Mesendoderm (in vitro differentiated cells): ENCODE measurements at regions not wholly inside any gene's neighbourhood (a gene's known extent, or its start where the extent isn't known, plus 50 kb on each side); places are given as distances from the start of the nearest gene placed in this dataset.
"Not testable (repeated sequence)": the region's sequence is repeated elsewhere in the genome, so short reads cannot be mapped to it uniquely, and the experiment has no call there.

Experiments used
- DNase-seq: peaks from one replicate; pipeline ENCODE4 v3.0.0; 2013
- H2AK5ac ChIP-seq: 2 replicates; pipeline ENCODE4 v1.6.1; 2013; ENCODE audit warnings: low read length, inconsistent platforms
- H2BK120ac ChIP-seq: 2 replicates; pipeline ENCODE4 v1.6.1; 2013; ENCODE audit warnings: low read depth, mild to moderate bottlenecking, low read length, moderate library complexity, mixed read lengths
- H2BK15ac ChIP-seq: replicated peaks from 2 replicates; pipeline ENCODE4 v1.6.1; 2013; ENCODE audit warnings: low read depth, mild to moderate bottlenecking, moderate library complexity
- H2BK5ac ChIP-seq: 2 replicates; pipeline ENCODE4 v1.6.1; 2013; ENCODE audit warnings: low read length, inconsistent platforms
- H3K18ac ChIP-seq: 2 replicates; pipeline ENCODE4 v1.6.1; 2013; ENCODE audit warnings: mild to moderate bottlenecking, low read length, mixed read lengths
- H3K23ac ChIP-seq: one replicate; pipeline ENCODE4 v1.6.1; 2013; ENCODE audit warnings: low read length
- H3K27ac ChIP-seq: 2 replicates; pipeline ENCODE4 v1.5.1; 2013; ENCODE audit warnings: low read depth, mild to moderate bottlenecking, inconsistent platforms, low read length, moderate library complexity
- H3K27me3 ChIP-seq: 2 replicates; pipeline ENCODE4 v1.6.1; 2013; ENCODE audit warnings: low read length, control low read depth, mild to moderate bottlenecking, inconsistent platforms; ENCODE audit not compliant: insufficient read depth, poor library complexity
- H3K36me3 ChIP-seq: 2 replicates; pipeline ENCODE4 v1.6.1; 2013; ENCODE audit warnings: low read length, inconsistent platforms; ENCODE audit not compliant: control insufficient read depth, insufficient read depth
- H3K4ac ChIP-seq: one replicate; pipeline ENCODE4 v1.6.1; 2013; ENCODE audit warnings: low read depth, mild to moderate bottlenecking, low read length, moderate library complexity
- H3K4me1 ChIP-seq: 2 replicates; pipeline ENCODE4 v1.6.1; 2013; ENCODE audit warnings: low read depth, low read length, inconsistent platforms; ENCODE audit not compliant: control insufficient read depth
- H3K4me2 ChIP-seq: 2 replicates; pipeline ENCODE4 v1.6.1; 2013; ENCODE audit warnings: low read length
- H3K4me3 ChIP-seq: 2 replicates; pipeline ENCODE4 v1.5.1; 2013; ENCODE audit warnings: mild to moderate bottlenecking, low read length
- H3K56ac ChIP-seq: one replicate; pipeline ENCODE4 v1.6.1; 2013; ENCODE audit warnings: low read length
- H3K79me1 ChIP-seq: 2 replicates; pipeline ENCODE4 v1.6.1; 2013; ENCODE audit warnings: low read length, inconsistent platforms
- H3K79me2 ChIP-seq: 2 replicates; pipeline ENCODE4 v1.6.1; 2013; ENCODE audit warnings: mild to moderate bottlenecking, low read length; ENCODE audit not compliant: control insufficient read depth, insufficient read depth
- H3K9ac ChIP-seq: 2 replicates; pipeline ENCODE4 v1.6.1; 2013; ENCODE audit warnings: low read length, inconsistent platforms
- H4K5ac ChIP-seq: one replicate; pipeline ENCODE4 v1.6.1; 2013; ENCODE audit warnings: low read length
- H4K8ac ChIP-seq: one replicate; pipeline ENCODE4 v1.6.1; 2013; ENCODE audit warnings: low read depth, mild to moderate bottlenecking, control low read depth, low read length, moderate library complexity
- WGBS: extraction: QIAGEN DNeasy Blood & Tissue Kit; methylation state at CpG from one replicate; pipeline ENCODE4 v1.1.7; 2013; ENCODE audit warnings: low lambda C conversion rate, missing lambda C conversion rate; ENCODE audit not compliant: insufficient coverage; ENCODE audit errors: extremely low coverage; 5-methylcytosine and 5-hydroxymethylcytosine counted together

- no peak overlapping the region for H2BK5ac ChIP-seq
- no peak overlapping the region for H3K4ac ChIP-seq
- no peak overlapping the region for H2BK120ac ChIP-seq
- no peaks in the 10 kb centered on the region for H3K4me1 ChIP-seq
- H3K9ac ChIP-seq = no peak overlapping the region
- H3K4me3 ChIP-seq = no peak overlapping the region
- H3K27me3 ChIP-seq = no peaks in the 10 kb centered on the region
- H4K5ac ChIP-seq = no peak overlapping the region
- no CpG with 5 or more reads among the region's 3 CpGs for WGBS
- no peak overlapping the region for H2AK5ac ChIP-seq
- no peak overlapping the region for H4K8ac ChIP-seq
- no peaks in the 10 kb centered on the region for H3K79me2 ChIP-seq
- no peak for DNase-seq
- H3K36me3 ChIP-seq = no peaks in the 10 kb centered on the region
- H3K4me2 ChIP-seq = no peak overlapping the region
- H3K79me1 ChIP-seq = no peaks in the 10 kb centered on the region
- H3K18ac ChIP-seq = no peak overlapping the region
- H3K23ac ChIP-seq = no peak overlapping the region
- no peak overlapping the region for H3K56ac ChIP-seq
- H2BK15ac ChIP-seq = no peak overlapping the region
- no peak overlapping the region for H3K27ac ChIP-seq
Measured at GRCh38 chr10:34895977-34896376, 80.9 kb upstream of the PARD3 start.

GRCh38 chr10:34895046-34895445, 80.0 kb upstream of the PARD3 start:
- not testable (repeated sequence) for H3K36me3 ChIP-seq, H3K4me2 ChIP-seq, H2AK5ac ChIP-seq, H3K4me1 ChIP-seq, H4K5ac ChIP-seq, H3K9ac ChIP-seq, H3K4ac ChIP-seq, H3K4me3 ChIP-seq, H3K23ac ChIP-seq, H2BK120ac ChIP-seq, H3K27ac ChIP-seq, H3K56ac ChIP-seq, H3K18ac ChIP-seq, H3K27me3 ChIP-seq, H3K79me1 ChIP-seq, H3K79me2 ChIP-seq, DNase-seq, H2BK5ac ChIP-seq, H4K8ac ChIP-seq, H2BK15ac ChIP-seq
- no CpG with 5 or more reads among the region's 3 CpGs for WGBS

GRCh38 chr10:34892521-34892920, 77.4 kb upstream of the PARD3 start:
- not testable (repeated sequence) for H3K4me3 ChIP-seq, H4K5ac ChIP-seq, H3K27me3 ChIP-seq, H2BK15ac ChIP-seq, H3K4ac ChIP-seq, H4K8ac ChIP-seq, DNase-seq, H2AK5ac ChIP-seq, H3K79me1 ChIP-seq, H3K4me2 ChIP-seq, H3K18ac ChIP-seq, H3K36me3 ChIP-seq, H2BK5ac ChIP-seq, H3K9ac ChIP-seq, H3K23ac ChIP-seq, H3K4me1 ChIP-seq, H2BK120ac ChIP-seq, H3K27ac ChIP-seq, H3K79me2 ChIP-seq, H3K56ac ChIP-seq
- no CpG with 5 or more reads among the region's 6 CpGs for WGBS

GRCh38 chr10:34890939-34891338, 75.8 kb upstream of the PARD3 start:
- no peak overlapping the region for H3K4me3 ChIP-seq
- H3K9ac ChIP-seq = no peak overlapping the region
- H2BK5ac ChIP-seq = no peak overlapping the region
- H3K4ac ChIP-seq = no peak overlapping the region
- H2AK5ac ChIP-seq = no peak overlapping the region
- no peaks in the 10 kb centered on the region for H3K36me3 ChIP-seq
- H2BK120ac ChIP-seq = no peak overlapping the region
- H3K4me1 ChIP-seq = no peaks in the 10 kb centered on the region
- no peak overlapping the region for H3K27ac ChIP-seq
- H4K8ac ChIP-seq = no peak overlapping the region
- H3K4me2 ChIP-seq = no peak overlapping the region
- peak; percentile 54 for DNase-seq
- H3K79me2 ChIP-seq = no peaks in the 10 kb centered on the region
- no peak overlapping the region for H2BK15ac ChIP-seq
- H3K23ac ChIP-seq = no peak overlapping the region
- no peak overlapping the region for H4K5ac ChIP-seq
- H3K27me3 ChIP-seq = no peaks in the 10 kb centered on the region
- no peaks in the 10 kb centered on the region for H3K79me1 ChIP-seq
- no peak overlapping the region for H3K18ac ChIP-seq
- no CpG with 5 or more reads among the region's 2 CpGs for WGBS
- H3K56ac ChIP-seq = no peak overlapping the region

- no peak overlapping the region for H4K8ac ChIP-seq
- no peak overlapping the region for H3K27ac ChIP-seq
- no peak overlapping the region for H2AK5ac ChIP-seq
- no peak for DNase-seq
- H3K79me2 ChIP-seq = no peaks in the 10 kb centered on the region
- no peaks in the 10 kb centered on the region for H3K36me3 ChIP-seq
- H3K23ac ChIP-seq = no peak overlapping the region
- no peak overlapping the region for H3K4ac ChIP-seq
- no peaks in the 10 kb centered on the region for H3K4me1 ChIP-seq
- no CpG with 5 or more reads among the region's 16 CpGs for WGBS
- H2BK15ac ChIP-seq = no peak overlapping the region
- no peaks in the 10 kb centered on the region for H3K79me1 ChIP-seq
- no peak overlapping the region for H3K4me2 ChIP-seq
- no peak overlapping the region for H3K4me3 ChIP-seq
- no peak overlapping the region for H3K56ac ChIP-seq
- no peaks in the 10 kb centered on the region for H3K27me3 ChIP-seq
- H4K5ac ChIP-seq = no peak overlapping the region
- H3K18ac ChIP-seq = no peak overlapping the region
- no peak overlapping the region for H2BK5ac ChIP-seq
- no peak overlapping the region for H2BK120ac ChIP-seq
- H3K9ac ChIP-seq = no peak overlapping the region
Measured at GRCh38 chr10:34889004-34889869, 74.1 kb upstream of the PARD3 start.
